ENCODE measurements at regions not wholly inside any gene's neighbourhood (a gene's known extent, or its start where the extent isn't known, plus 50 kb on each side); places are given as distances from the start of the nearest gene placed in this dataset.

DNA sequence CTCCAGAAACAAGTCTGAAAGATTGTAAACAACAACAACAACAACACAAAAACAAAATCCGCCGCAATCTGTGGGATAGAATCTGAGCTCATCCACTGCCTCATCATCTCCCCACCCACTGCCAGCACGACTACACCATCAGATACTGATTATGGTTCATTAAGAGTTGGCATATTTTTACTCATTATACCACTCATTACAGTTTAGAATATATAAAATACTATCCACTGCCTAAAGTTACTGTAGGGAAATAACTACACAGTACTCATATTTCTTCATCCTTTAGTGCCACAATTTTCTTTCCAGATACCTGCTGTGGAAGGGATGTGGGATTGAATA, 152.5 kb upstream of the PEX5L start:
- TF ChIP-seq, protein P1, sequence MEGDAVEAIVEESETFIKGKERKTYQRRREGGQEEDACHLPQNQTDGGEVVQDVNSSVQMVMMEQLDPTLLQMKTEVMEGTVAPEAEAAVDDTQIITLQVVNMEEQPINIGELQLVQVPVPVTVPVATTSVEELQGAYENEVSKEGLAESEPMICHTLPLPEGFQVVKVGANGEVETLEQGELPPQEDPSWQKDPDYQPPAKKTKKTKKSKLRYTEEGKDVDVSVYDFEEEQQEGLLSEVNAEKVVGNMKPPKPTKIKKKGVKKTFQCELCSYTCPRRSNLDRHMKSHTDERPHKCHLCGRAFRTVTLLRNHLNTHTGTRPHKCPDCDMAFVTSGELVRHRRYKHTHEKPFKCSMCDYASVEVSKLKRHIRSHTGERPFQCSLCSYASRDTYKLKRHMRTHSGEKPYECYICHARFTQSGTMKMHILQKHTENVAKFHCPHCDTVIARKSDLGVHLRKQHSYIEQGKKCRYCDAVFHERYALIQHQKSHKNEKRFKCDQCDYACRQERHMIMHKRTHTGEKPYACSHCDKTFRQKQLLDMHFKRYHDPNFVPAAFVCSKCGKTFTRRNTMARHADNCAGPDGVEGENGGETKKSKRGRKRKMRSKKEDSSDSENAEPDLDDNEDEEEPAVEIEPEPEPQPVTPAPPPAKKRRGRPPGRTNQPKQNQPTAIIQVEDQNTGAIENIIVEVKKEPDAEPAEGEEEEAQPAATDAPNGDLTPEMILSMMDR (IDR thresholded peaks at IDR 0.05): no peak
- TF ChIP-seq EZH2 (IDR thresholded peaks at IDR 0.05; ENCODE audit: borderline replicate concordance, insufficient read depth, low read depth, low read length, poor library complexity, severe bottlenecking): no peak
